ENCODE measurements at regions not wholly inside any gene's neighbourhood (a gene's known extent, or its start where the extent isn't known, plus 50 kb on each side); places are given as distances from the start of the nearest gene placed in this dataset.
A peak's percentile ranks its signal among the peaks of the same experiment; 100 is the strongest.

- DNase-seq: no peak
These were observed 164.3 kb upstream of the SIX2 start for GRCh38 chr2:45173513-45173912.

GRCh38 chr2:45172760-45173392 is 163.6 kb upstream of the SIX2 start:
- no peak for DNase-seq

GRCh38 chr2:45172142-45172541 is 162.9 kb upstream of the SIX2 start:
- no peak for DNase-seq

GRCh38 chr2:45171136-45171501 is 161.9 kb upstream of the SIX2 start:
- peak in 1 of 3 experiments; percentile 24 for DNase-seq

GRCh38 chr2:45170191-45171135 is 161.2 kb upstream of the SIX2 start:
- DNase-seq: no peak

GRCh38 chr2:45169339-45170190 is 160.3 kb upstream of the SIX2 start:
- DNase-seq: no peak

GRCh38 chr2:45168711-45169338 is 159.6 kb upstream of the SIX2 start:
- DNase-seq: peak; percentile 54 to 92 (median 91)

GRCh38 chr2:45167920-45168629 is 158.8 kb upstream of the SIX2 start:
- peak in 2 of 3 experiments; percentile 24 to 65 for DNase-seq

GRCh38 chr2:45166229-45166890 is 157.1 kb upstream of the SIX2 start:
- DNase-seq: peak in 1 of 3 experiments; percentile 61

GRCh38 chr2:45162711-45163110 is 153.5 kb upstream of the SIX2 start:
- no peak for DNase-seq

GRCh38 chr2:45156605-45157004 is 147.4 kb upstream of the SIX2 start:
- no peak for DNase-seq

- DNase-seq: no peak
These were observed 145.4 kb upstream of the SIX2 start for GRCh38 chr2:45154606-45155155.

- DNase-seq: no peak
These were observed 144.9 kb upstream of the SIX2 start for GRCh38 chr2:45154144-45154543.

GRCh38 chr2:45153121-45153520 is 143.9 kb upstream of the SIX2 start:
- DNase-seq: no peak

- no peak for DNase-seq
These were observed 143.4 kb upstream of the SIX2 start for GRCh38 chr2:45152691-45153090.

- DNase-seq: no peak
These were observed 136.0 kb upstream of the SIX2 start for GRCh38 chr2:45145073-45145899.

- no peak for DNase-seq
These were observed 132.9 kb upstream of the SIX2 start for GRCh38 chr2:45141883-45142866.

GRCh38 chr2:45140675-45141074 is 131.4 kb upstream of the SIX2 start:
- DNase-seq: no peak

- DNase-seq: no peak
These were observed 129.7 kb upstream of the SIX2 start for GRCh38 chr2:45138904-45139303.

All from NCI-H1417 (cell line).